ENCODE measurements at regions not wholly inside any gene's neighbourhood (a gene's known extent, or its start where the extent isn't known, plus 50 kb on each side); places are given as distances from the start of the nearest gene placed in this dataset.

DNA sequence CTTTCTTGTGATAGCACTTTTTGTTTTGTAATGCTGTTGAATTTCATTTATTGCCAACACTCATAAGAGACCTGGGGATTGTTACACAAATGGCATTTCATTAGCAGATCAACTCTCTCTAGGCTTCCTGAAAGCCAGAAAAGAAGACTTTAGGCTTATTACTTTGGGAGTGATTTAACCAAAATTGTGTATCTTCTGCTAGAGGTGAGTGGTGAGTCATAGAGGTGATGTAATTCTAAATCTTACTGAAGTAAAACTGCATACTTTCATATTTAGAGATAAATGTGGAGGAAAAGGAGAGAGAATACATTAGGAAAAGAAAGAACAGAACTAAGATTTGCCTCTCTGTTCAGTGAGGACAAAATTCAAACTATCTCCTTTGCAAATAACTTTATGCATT, 304.7 kb upstream of the RGS17 start:
- Histone ChIP-seq H3K36me3 (ENCODE audit: insufficient read depth, low read length) (no peaks in the 10 kb centered on the region), H3K4me1 (ENCODE audit: insufficient read depth, low read length, poor library complexity, severe bottlenecking) (no peaks in the 10 kb centered on the region), H3K9me3 (ENCODE audit: low read length) (no peaks in the 10 kb centered on the region), H3K4me3 (ENCODE audit: low read depth, low read length, poor library complexity, severe bottlenecking) (no peak overlapping the region), H3K27ac (ENCODE audit: low read depth, low read length, poor library complexity, severe bottlenecking) (no peak overlapping the region), H3K4me2 (ENCODE audit: low read length) (no peak overlapping the region), H2AFZ (ENCODE audit: low read length) (no peak overlapping the region), H3K79me2 (ENCODE audit: insufficient read depth, low read depth, low read length) (no peaks in the 10 kb centered on the region), H4K20me1 (ENCODE audit: insufficient read depth, low read length) (no peaks in the 10 kb centered on the region), H3K9me2 (ENCODE audit: insufficient read depth, low read length) (no peaks in the 10 kb centered on the region)
- no TSS peak for BruUV-seq (replicated peaks)
- POLR2A ChIA-PET: interaction anchor here (0.8 kb wide), 1 partner anchor 62 kb away, joined by 3 read pairs; no protein-coding TSS in a partner anchor
- DNase-seq (ENCODE audit: low spot score): no peak
- CTCF ChIA-PET (ENCODE audit: unreplicated experiment): no interaction called here
- intact Hi-C loops (cut with micrococcal nuclease; ENCODE audit: unreplicated experiment): no loop called here
- TF ChIP-seq, protein P1, sequence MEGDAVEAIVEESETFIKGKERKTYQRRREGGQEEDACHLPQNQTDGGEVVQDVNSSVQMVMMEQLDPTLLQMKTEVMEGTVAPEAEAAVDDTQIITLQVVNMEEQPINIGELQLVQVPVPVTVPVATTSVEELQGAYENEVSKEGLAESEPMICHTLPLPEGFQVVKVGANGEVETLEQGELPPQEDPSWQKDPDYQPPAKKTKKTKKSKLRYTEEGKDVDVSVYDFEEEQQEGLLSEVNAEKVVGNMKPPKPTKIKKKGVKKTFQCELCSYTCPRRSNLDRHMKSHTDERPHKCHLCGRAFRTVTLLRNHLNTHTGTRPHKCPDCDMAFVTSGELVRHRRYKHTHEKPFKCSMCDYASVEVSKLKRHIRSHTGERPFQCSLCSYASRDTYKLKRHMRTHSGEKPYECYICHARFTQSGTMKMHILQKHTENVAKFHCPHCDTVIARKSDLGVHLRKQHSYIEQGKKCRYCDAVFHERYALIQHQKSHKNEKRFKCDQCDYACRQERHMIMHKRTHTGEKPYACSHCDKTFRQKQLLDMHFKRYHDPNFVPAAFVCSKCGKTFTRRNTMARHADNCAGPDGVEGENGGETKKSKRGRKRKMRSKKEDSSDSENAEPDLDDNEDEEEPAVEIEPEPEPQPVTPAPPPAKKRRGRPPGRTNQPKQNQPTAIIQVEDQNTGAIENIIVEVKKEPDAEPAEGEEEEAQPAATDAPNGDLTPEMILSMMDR (conservative IDR thresholded peaks at IDR 0.05; ENCODE audit: low read length): no peak
- no peak for TF ChIP-seq EZH2phosphoT487 (IDR thresholded peaks at IDR 0.05; ENCODE audit: borderline replicate concordance, low read depth, low read length)

DNA sequence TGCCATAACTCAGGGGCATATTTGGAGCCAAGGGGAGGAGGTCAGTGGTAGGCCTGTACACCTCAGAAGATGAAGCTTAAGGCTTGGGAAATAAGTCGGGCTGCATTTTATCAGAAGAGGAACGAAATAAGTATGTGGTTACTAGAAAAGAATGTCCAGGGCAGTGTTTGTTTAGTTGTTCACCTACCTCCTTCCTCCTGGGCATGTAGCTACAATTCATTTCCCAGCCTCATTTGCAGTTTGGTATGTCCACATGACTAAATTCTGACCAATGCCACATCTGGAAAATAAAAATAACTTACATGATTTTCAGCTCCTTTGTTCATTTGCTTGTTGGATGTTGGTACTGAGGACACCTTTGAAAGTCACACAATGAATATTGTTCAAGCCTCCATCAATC, 294.5 kb upstream of the RGS17 start:
- no TSS peak for BruUV-seq (replicated peaks)
- Histone ChIP-seq H3K4me2 (ENCODE audit: low read length) (no peak overlapping the region), H3K27ac (ENCODE audit: low read depth, low read length, poor library complexity, severe bottlenecking) (no peak overlapping the region), H2AFZ (ENCODE audit: low read length) (no peak overlapping the region), H3K9me3 (ENCODE audit: low read length) (no peaks in the 10 kb centered on the region), H3K4me1 (ENCODE audit: insufficient read depth, low read length, poor library complexity, severe bottlenecking) (no peaks in the 10 kb centered on the region), H3K79me2 (ENCODE audit: insufficient read depth, low read depth, low read length) (no peaks in the 10 kb centered on the region), H3K9me2 (ENCODE audit: insufficient read depth, low read length) (no peaks in the 10 kb centered on the region), H3K36me3 (ENCODE audit: insufficient read depth, low read length) (no peaks in the 10 kb centered on the region), H4K20me1 (ENCODE audit: insufficient read depth, low read length) (no peaks in the 10 kb centered on the region), H3K4me3 (ENCODE audit: low read depth, low read length, poor library complexity, severe bottlenecking) (no peak overlapping the region)
- POLR2A ChIA-PET: no interaction called here
- intact Hi-C loops (cut with micrococcal nuclease; ENCODE audit: unreplicated experiment): no loop called here
- CTCF ChIA-PET (ENCODE audit: unreplicated experiment): no interaction called here
- no peak for DNase-seq (ENCODE audit: low spot score)
- TF ChIP-seq, protein P1 (conservative IDR thresholded peaks at IDR 0.05; ENCODE audit: low read length): no peak
- TF ChIP-seq EZH2phosphoT487 (IDR thresholded peaks at IDR 0.05; ENCODE audit: borderline replicate concordance, low read depth, low read length): no peak

DNA sequence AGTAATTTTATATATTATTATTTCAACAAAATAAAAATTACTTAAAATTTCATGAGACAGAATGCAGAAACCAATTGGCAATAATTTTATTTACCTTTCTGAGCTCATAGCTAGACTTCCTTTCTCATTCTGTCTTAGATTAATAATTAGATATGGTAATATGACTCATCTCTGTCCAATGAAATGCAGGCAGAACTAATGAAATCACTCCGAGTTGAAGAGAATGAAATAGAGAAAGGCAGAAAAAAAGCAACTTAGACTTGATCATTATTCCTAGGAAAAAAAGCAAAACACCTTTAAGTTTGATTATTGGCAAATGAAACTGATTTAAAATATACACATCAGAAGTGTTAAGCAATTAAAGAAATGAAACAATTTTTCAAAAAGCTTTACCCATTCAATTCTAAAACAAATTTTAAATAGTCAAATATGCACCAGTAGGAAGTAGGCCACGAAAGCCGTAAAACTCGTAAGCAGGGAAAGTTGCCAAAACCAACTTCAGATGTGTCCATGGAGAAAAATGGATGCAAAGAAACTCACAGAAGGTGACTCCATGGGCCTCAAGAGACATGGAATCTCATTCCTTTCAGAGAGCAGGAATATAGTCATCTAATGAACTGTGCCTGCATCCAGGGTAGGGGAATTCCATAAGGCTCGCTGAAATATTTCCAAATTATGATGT, 293.8 kb upstream of the RGS17 start:
- ChIA-PET POLR2A (no interaction called here), CTCF (ENCODE audit: unreplicated experiment) (no interaction called here)
- Histone ChIP-seq H3K4me3 (ENCODE audit: low read depth, low read length, poor library complexity, severe bottlenecking) (no peak overlapping the region), H2AFZ (ENCODE audit: low read length) (no peak overlapping the region), H3K4me1 (ENCODE audit: insufficient read depth, low read length, poor library complexity, severe bottlenecking) (no peaks in the 10 kb centered on the region), H3K9me3 (ENCODE audit: low read length) (no peaks in the 10 kb centered on the region), H3K4me2 (ENCODE audit: low read length) (no peak overlapping the region), H3K79me2 (ENCODE audit: insufficient read depth, low read depth, low read length) (no peaks in the 10 kb centered on the region), H4K20me1 (ENCODE audit: insufficient read depth, low read length) (no peaks in the 10 kb centered on the region), H3K9me2 (ENCODE audit: insufficient read depth, low read length) (no peaks in the 10 kb centered on the region), H3K36me3 (ENCODE audit: insufficient read depth, low read length) (no peaks in the 10 kb centered on the region), H3K27ac (ENCODE audit: low read depth, low read length, poor library complexity, severe bottlenecking) (no peak overlapping the region)
- no TSS peak for BruUV-seq (replicated peaks)
- intact Hi-C loops (cut with micrococcal nuclease; ENCODE audit: unreplicated experiment): no loop called here
- no peak for DNase-seq (ENCODE audit: low spot score)
- TF ChIP-seq EZH2phosphoT487 (IDR thresholded peaks at IDR 0.05; ENCODE audit: borderline replicate concordance, low read depth, low read length): no peak
- TF ChIP-seq, protein P1 (conservative IDR thresholded peaks at IDR 0.05; ENCODE audit: low read length): no peak
